ENCODE measurements at regions not wholly inside any gene's neighbourhood (a gene's known extent, or its start where the extent isn't known, plus 50 kb on each side); places are given as distances from the start of the nearest gene placed in this dataset.
"Not testable (repeated sequence)": the region's sequence is repeated elsewhere in the genome, so short reads cannot be mapped to it uniquely, and the experiment has no call there.

GRCh38 chr1:159641221-159641620 lies 53.6 kb downstream of the APCS start:
- DNase-seq: no peak

- no peak for DNase-seq
Measured at GRCh38 chr1:159646687-159647086, 59.1 kb downstream of the APCS start.

- DNase-seq: no peak
Measured at GRCh38 chr1:159647616-159648015, 60.0 kb downstream of the APCS start.

GRCh38 chr1:159652506-159652905 lies 61.9 kb downstream of the CRP start:
- peak; percentile 22 for DNase-seq

GRCh38 chr1:159653201-159653600 lies 61.2 kb downstream of the CRP start:
- DNase-seq: peak; percentile 74

GRCh38 chr1:159657477-159657876 lies 56.9 kb downstream of the CRP start:
- not testable (repeated sequence) for DNase-seq

All from fibroblast of skin of right biceps (primary cell).